H1 (cell line): ENCODE measurements at regions not wholly inside any gene's neighbourhood (a gene's known extent, or its start where the extent isn't known, plus 50 kb on each side); places are given as distances from the start of the nearest gene placed in this dataset.

ENCODE experiments used
- CTCF ChIA-PET: fragments of 300-600 bp; sonication (Branson Sonifier 250); formaldehyde crosslinking; loops from one replicate; lab custom pipeline; 2021; ENCODE audit not compliant: partially characterized antibody; lab: Charles Lee
- POLR2A ChIA-PET: fragments of 300-600 bp; sonication (Branson Sonifier 250); formaldehyde crosslinking; loops from one replicate; lab custom pipeline; 2021; ENCODE audit warnings: inconsistent platforms; ENCODE audit not compliant: partially characterized antibody; lab: Charles Lee
- DNase-seq, 2 experiments: peaks; one replicate each; pipeline versions ENCODE4 v3.0.0 to v3.0.0-alpha.2; 2010 to 2022; ENCODE audit warnings: low spot score in 2 of 2, low read depth in 1 of 2, mixed read lengths in 1 of 2
- FAIRE-seq: peaks from 2 replicates; lab custom pipeline; 2011; peaks lifted over from hg19 to GRCh38; lab: Jason Lieb, UNC
- H2AFZ ChIP-seq: 2 replicates; pipeline ENCODE4 v1.8.1; 2012; ENCODE audit warnings: low read length, inconsistent platforms
- H2AK5ac ChIP-seq: 2 replicates; pipeline ENCODE4 v1.6.1; 2013; ENCODE audit warnings: low read depth, low read length
- H2BK120ac ChIP-seq: replicated peaks from 2 replicates; pipeline ENCODE3; 2013; ENCODE audit warnings: low read depth, low read length, inconsistent platforms
- H2BK12ac ChIP-seq: 2 replicates; pipeline ENCODE4 v1.6.1; 2013; ENCODE audit warnings: low read depth, low read length
- H2BK15ac ChIP-seq: 2 replicates; pipeline ENCODE4 v1.6.1; 2013; ENCODE audit warnings: low read length
- H2BK20ac ChIP-seq: 2 replicates; pipeline ENCODE4 v1.6.1; 2013; ENCODE audit warnings: low read length
- H2BK5ac ChIP-seq: 2 replicates; pipeline ENCODE4 v1.6.1; 2013; ENCODE audit warnings: low read depth, low read length
- H3K14ac ChIP-seq: 2 replicates; pipeline ENCODE4 v1.6.1; 2013; ENCODE audit warnings: inconsistent platforms; ENCODE audit not compliant: insufficient read length
- H3K18ac ChIP-seq: 2 replicates; pipeline ENCODE4 v1.6.1; 2013; ENCODE audit warnings: low read length; ENCODE audit errors: extremely low read depth
- H3K23ac ChIP-seq: 2 replicates; pipeline ENCODE4 v1.6.1; 2013; ENCODE audit warnings: inconsistent platforms; ENCODE audit not compliant: insufficient read length
- H3K23me2 ChIP-seq: 2 replicates; pipeline ENCODE4 v1.6.1; 2013; ENCODE audit warnings: low read depth, low read length
- H3K27ac ChIP-seq: 2 replicates; pipeline ENCODE4 v1.6.1; 2011; ENCODE audit warnings: low read depth, low read length, inconsistent platforms
- H3K27me3 ChIP-seq, 4 experiments: replicated peaks in 1 of 4; 1 replicate in 1 of 4; 2 replicates in 3 of 4; pipeline versions ENCODE4 v1.6.1 to v1.8.1; 2011 to 2013; ENCODE audit warnings: low read length in 3 of 4, mild to moderate bottlenecking in 3 of 4, inconsistent platforms in 2 of 4, mixed read lengths in 2 of 4, moderate library complexity in 1 of 4; ENCODE audit not compliant: control insufficient read depth in 3 of 4, insufficient read depth in 3 of 4; ENCODE audit errors: extremely low read depth in 1 of 4
- H3K36me3 ChIP-seq, 4 experiments: 2 replicates each; pipeline versions ENCODE4 v1.6.1 to v1.8.1; 2011 to 2013; ENCODE audit warnings: mild to moderate bottlenecking in 4 of 4, low read length in 3 of 4, moderate library complexity in 2 of 4, control low read depth in 1 of 4, inconsistent platforms in 1 of 4; ENCODE audit not compliant: insufficient read depth in 4 of 4, control insufficient read depth in 2 of 4
- H3K4ac ChIP-seq: replicated peaks from 2 replicates; pipeline ENCODE3; 2013; ENCODE audit warnings: low read length, low read depth, mixed read lengths, inconsistent platforms; ENCODE audit not compliant: insufficient read length
- H3K4me1 ChIP-seq, 4 experiments: replicated peaks in 1 of 4; 1 replicate in 1 of 4; 2 replicates in 3 of 4; pipeline versions ENCODE4 v1.6.1 to v1.8.1; 2011 to 2013; ENCODE audit warnings: low read length in 3 of 4, inconsistent platforms in 2 of 4, mixed read lengths in 1 of 4; ENCODE audit not compliant: insufficient read depth in 4 of 4, control insufficient read depth in 3 of 4
- H3K4me2 ChIP-seq, 2 experiments: 2 replicates each; pipeline versions ENCODE4 v1.6.1 to v1.8.1; 2011 to 2013; ENCODE audit warnings: low read depth in 2 of 2, low read length in 2 of 2, control low read depth in 1 of 2, inconsistent platforms in 1 of 2, mild to moderate bottlenecking in 1 of 2; ENCODE audit not compliant: insufficient read depth in 1 of 2
- H3K4me3 ChIP-seq, 4 experiments: fragments of 200-600, 300-600 bp in 1 of 4; sonication (generic), shearing (Covaris generic), sonication (Bioruptor Twin) in 1 of 4; 2 replicates each; pipeline versions ENCODE4 v1.5.1 to v1.8.1; 2011 to 2016; ENCODE audit warnings: low read length in 4 of 4, low read depth in 3 of 4, control low read depth in 2 of 4, inconsistent platforms in 2 of 4, mild to moderate bottlenecking in 2 of 4, mixed read lengths in 1 of 4, moderate library complexity in 1 of 4; ENCODE audit not compliant: insufficient read depth in 2 of 4; ENCODE audit errors: extremely low read depth in 1 of 4
- H3K56ac ChIP-seq: replicated peaks from 2 replicates; pipeline ENCODE3; 2013; ENCODE audit warnings: low read depth, mild to moderate bottlenecking, mixed read lengths, low read length, inconsistent platforms; ENCODE audit not compliant: insufficient read length
- H3K79me1 ChIP-seq: 2 replicates; pipeline ENCODE4 v1.6.1; 2013; ENCODE audit warnings: low read depth, low read length, control low read depth
- H3K79me2 ChIP-seq, 2 experiments: 2 replicates each; pipeline versions ENCODE4 v1.6.1 to v1.8.1; 2012 to 2013; ENCODE audit warnings: low read length in 2 of 2, mild to moderate bottlenecking in 2 of 2, inconsistent platforms in 1 of 2; ENCODE audit not compliant: insufficient read depth in 2 of 2, control insufficient read depth in 1 of 2
- H3K9ac ChIP-seq, 4 experiments: replicated peaks in 1 of 4; 1 replicate in 1 of 4; 2 replicates in 3 of 4; pipeline versions ENCODE4 v1.6.1 to v1.8.1; 2011 to 2013; ENCODE audit warnings: low read depth in 3 of 4, low read length in 3 of 4, control low read depth in 2 of 4, mild to moderate bottlenecking in 2 of 4, moderate library complexity in 2 of 4, inconsistent platforms in 1 of 4; ENCODE audit errors: extremely low read depth in 1 of 4
- H3K9me3 ChIP-seq, 2 experiments: 2 replicates each; pipeline versions ENCODE4 v1.6.1 to v1.8.1; 2012 to 2013; ENCODE audit warnings: mild to moderate bottlenecking in 2 of 2, moderate library complexity in 2 of 2, control low read depth in 1 of 2, inconsistent platforms in 1 of 2, low read depth in 1 of 2, low read length in 1 of 2, mixed read lengths in 1 of 2; ENCODE audit not compliant: insufficient read depth in 2 of 2
- H4K20me1 ChIP-seq, 2 experiments: replicated peaks in 1 of 2; 2 replicates each; pipeline versions ENCODE3 to v1.8.1; 2011 to 2013; ENCODE audit warnings: inconsistent platforms in 2 of 2, low read length in 2 of 2, mild to moderate bottlenecking in 1 of 2; ENCODE audit not compliant: insufficient read depth in 2 of 2, control insufficient read depth in 1 of 2
- H4K5ac ChIP-seq: 2 replicates; pipeline ENCODE4 v1.6.1; 2013; ENCODE audit warnings: low read length, low read depth, mixed read lengths, inconsistent platforms; ENCODE audit not compliant: insufficient read length
- H4K8ac ChIP-seq: 2 replicates; pipeline ENCODE4 v1.8.0; 2013; ENCODE audit warnings: mild to moderate bottlenecking, moderate library complexity, low read length, inconsistent platforms; ENCODE audit not compliant: insufficient read depth; ENCODE audit errors: extremely low read depth
- H4K91ac ChIP-seq: replicated peaks from 2 replicates; pipeline ENCODE3; 2013; ENCODE audit warnings: low read length, mixed read lengths, inconsistent platforms; ENCODE audit not compliant: insufficient read length
- CHD2 ChIP-seq: IDR thresholded peaks from 2 replicates; pipeline ENCODE4 v1.6.1; 2012; ENCODE audit warnings: low read length, improper control_type of control experiment
- WGBS, 2 experiments: shearing (Covaris generic) in 1 of 2; methylation state at CpG; one replicate each; pipeline versions ENCODE4 v1.1.6 to v1.1.7; 2013 to 2015; ENCODE audit warnings: low lambda C conversion rate in 2 of 2, mixed read lengths in 2 of 2, inconsistent platforms in 1 of 2, low coverage in 1 of 2, missing lambda C conversion rate in 1 of 2; ENCODE audit not compliant: insufficient replicate concordance in 2 of 2, insufficient coverage in 1 of 2, insufficient read length in 1 of 2; ENCODE audit errors: extremely low coverage in 1 of 2, missing lambda C conversion rate in 1 of 2; 5-methylcytosine and 5-hydroxymethylcytosine counted together

GRCh38 chr13:85690368-85690767, 108.9 kb downstream of the SLITRK6 start:
- Histone ChIP-seq H4K20me1 (no peaks in the 10 kb centered on the region), H3K23ac (no peak overlapping the region), H3K18ac (no peak overlapping the region), H2BK5ac (no peak overlapping the region), H3K4me3 (no peak overlapping the region), H3K9me3 (no peaks in the 10 kb centered on the region), H4K91ac (no peak overlapping the region), H2AK5ac (no peak overlapping the region), H3K27ac (no peak overlapping the region), H3K4me1 (no peaks in the 10 kb centered on the region), H2BK120ac (no peak overlapping the region), H2BK15ac (no peak overlapping the region), H3K4me2 (no peak overlapping the region), H2AFZ (no peak overlapping the region), H3K27me3 (no peaks in the 10 kb centered on the region), H3K23me2 (no peaks in the 10 kb centered on the region), H3K79me2 (no peaks in the 10 kb centered on the region), H2BK20ac (no peak overlapping the region), H3K4ac (no peak overlapping the region), H3K14ac (no peak overlapping the region), H3K79me1 (no peaks in the 10 kb centered on the region), H3K9ac (no peak overlapping the region), H3K56ac (no peak overlapping the region), H4K5ac (no peak overlapping the region), H3K36me3 (no peaks in the 10 kb centered on the region), H4K8ac (no peak overlapping the region), H2BK12ac (no peak overlapping the region)
- ChIA-PET POLR2A (no interaction called here), CTCF (no interaction called here)
- WGBS, 2 experiments, result 0 to 100% methylated on average over 1 of the region's 1 CpG
- no peak for DNase-seq
- FAIRE-seq, result no peak
- no peak for TF ChIP-seq CHD2
